NCI-H1436 treated with DMSO at 0.1 percent for 48 hours (cell line): ENCODE measurements at regions not wholly inside any gene's neighbourhood (a gene's known extent, or its start where the extent isn't known, plus 50 kb on each side); places are given as distances from the start of the nearest gene placed in this dataset.

Experiments used
- DNase-seq: peaks from one replicate; lab custom pipeline; 2025; lab: John Stamatoyannopoulos, UW

DNA sequence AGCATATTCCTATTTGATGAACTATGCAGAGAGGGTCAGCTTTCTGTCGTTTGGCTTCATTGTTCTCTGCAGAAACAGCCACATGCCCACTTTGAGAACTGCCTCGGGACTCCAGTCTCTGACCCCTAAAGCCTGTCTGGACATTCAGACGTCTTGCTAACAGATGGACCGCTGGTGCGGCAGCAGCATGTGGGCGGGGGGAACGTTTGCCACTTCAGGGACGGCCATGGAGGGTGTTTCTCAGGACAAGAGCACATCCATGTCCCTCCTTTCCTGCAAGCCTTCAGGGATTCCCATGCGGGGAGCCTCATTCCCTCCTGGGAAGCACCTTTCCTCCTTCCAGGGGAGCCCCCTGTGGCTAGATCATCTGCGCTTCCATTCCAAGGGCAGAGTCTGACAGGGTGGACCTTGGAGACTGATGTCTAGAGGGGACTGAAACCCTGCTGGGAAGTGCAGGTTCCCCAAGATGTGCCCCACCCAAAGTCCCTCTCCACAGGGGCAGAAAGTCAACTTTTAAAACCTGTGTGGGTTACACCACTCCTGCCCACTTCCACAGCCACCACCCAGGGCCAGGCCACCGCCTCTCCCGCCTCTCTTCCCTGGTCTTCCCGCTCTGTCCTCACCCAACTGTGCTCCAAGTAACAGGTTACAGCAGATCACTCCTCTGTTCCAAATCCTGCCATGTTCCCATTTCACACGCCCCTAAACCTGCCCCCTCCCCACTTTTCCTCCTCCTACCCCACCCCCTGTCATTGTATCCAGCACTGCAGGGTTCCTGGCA lies 94.8 kb upstream of the PMEPA1 start:
- no peak for DNase-seq

DNA sequence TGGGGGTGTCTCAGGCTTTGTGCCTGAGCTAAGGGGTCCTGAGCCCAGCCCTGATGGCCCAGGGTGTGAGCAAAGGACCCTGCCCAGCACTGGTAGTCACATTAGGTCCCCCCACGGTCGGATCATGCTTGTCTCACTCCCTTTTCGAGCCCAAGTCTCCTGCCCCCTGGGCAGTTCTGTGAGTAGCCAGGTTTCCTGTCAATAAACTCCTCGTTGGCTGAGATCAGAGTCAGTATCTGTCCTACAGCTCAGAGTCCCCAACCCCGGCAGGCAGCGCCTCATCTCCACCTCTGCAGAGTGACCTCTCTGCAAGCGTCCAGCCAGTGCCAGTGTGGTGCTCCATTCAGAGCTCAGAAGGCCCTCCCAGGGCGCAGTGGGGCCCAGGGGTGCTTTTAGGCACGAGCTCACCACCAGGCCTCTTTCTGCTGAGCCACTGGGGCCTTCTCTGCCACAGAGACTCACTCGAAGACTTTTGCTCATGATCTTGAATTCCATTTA lies 93.7 kb upstream of the PMEPA1 start:
- no peak for DNase-seq

DNA sequence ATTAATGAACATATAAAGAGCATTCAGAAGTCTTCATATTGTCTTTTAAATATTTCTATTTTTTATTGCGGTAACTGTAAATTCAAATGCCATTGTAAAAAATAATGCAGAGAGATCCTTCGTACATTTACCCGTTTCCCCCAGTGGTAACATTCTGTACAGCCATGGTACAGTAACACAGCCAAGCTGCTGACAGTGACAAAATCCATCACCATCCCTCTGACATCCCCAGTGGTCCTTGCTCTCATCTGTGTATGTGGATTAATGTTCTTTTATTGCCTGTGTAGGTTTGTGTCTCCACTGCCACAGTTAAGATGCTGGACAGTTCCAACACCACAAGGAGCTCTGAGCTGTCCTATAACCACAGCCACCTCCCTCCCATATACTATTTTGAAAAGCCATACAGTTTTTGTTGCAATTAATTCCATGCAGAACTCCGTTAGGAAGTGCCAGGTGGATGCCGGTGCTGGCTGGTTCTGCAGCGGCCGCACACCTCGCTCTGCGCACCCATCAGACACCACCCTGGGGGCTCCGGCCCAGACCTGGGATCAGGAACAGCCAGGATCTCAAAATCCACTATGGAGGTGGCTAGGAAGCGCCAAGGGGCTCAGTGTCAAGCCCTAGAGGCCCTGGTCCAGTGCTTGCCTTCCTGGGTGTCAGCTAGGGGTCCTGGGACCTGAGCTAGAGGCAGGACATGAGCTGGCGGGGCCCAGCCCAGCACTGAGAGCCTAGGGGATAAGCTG lies 93.1 kb upstream of the PMEPA1 start:
- no peak for DNase-seq

DNA sequence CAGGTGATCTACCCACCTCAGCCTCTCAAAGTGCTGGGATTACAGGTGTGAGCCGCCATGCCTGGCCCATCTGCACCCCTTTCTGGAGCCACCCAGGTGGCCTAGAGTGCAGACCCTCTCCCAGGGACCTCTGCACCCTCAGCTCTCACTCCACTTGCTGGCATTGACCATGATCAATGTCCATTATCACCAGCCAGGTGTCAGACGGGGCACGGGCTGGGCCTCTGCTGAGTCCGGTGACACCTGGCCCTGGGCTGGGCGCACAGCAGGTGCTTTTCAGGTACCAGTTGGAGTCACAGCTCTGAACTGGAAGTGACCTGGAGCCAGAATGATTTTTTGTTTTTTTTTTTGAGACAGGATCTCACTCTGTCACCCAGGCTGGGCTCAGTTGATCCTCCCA lies 91.8 kb upstream of the PMEPA1 start:
- no peak for DNase-seq

DNA sequence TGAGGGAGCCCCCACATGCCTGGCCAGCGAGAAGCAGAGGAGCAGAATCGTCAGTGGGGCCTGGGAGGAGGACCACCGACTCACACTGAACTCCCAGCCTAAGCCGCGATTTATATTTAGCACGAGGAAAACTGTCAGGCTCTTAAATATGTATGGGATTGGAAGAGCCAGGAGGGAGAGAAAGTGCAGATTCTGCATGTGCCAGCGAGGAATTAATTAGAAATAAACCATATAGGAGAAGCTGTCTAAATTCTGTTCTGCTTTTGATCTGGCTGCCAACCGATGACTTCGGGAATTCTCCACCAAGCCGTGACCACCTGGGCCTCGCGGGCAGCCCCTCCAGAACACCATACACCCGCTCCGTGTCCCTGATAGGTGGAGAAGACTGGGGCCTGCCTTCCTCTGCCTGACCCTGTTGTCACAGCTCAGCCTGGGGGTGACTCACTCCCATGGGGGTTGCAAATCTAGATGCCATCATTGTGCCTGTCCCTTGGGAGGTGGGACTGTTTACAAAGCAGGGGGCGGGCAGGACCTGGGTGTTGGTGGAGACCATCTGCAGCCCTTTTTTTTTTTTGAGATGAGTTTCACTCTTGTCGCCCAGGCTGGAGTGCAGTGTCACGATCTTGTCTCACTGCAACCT lies 91.1 kb upstream of the PMEPA1 start:
- no peak for DNase-seq

DNA sequence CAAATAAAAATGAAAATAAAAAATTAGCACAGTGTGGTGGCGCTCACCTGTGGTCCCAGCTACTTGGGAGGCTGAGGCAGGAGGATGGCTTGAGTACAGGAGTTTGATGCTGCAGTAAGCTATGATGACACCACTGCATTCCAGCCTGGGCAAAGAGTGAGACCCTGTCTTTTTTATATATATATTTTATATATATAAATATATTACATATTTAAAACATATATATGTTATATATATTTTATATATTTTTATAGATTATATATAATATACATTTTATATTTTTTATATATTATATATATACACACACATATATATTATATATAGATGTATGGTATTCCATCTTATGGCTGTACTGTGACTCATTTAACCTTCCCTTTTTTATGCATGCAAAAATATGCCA lies 87.6 kb upstream of the PMEPA1 start:
- no peak for DNase-seq

DNA sequence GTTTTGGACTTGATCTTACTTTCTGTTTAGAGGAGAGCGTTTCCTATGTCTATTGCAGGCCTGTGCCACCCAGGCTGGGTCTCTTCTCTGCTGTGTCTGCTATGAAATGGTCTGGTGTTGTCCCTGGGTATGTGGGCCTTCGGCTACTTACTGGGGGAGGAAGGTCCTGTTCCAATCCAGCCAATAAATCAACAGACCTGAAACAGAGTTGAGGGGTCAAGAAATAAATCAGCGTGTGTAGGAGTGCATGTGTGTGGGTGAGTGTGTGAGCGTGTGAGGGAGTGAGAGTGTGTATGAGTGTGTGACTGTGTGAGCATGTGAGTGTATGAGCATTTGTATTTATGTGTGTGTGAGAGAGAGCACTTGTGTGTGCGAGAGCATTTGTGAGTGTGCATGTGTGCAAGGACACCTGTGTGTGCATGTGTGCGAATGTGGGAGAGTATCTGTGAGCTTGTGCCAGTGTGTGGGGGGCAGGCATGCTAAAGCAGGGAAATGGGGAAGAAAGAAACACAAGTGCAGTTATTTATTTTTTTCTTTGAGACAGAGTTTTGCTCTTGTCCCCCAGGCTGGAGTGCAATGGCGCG lies 86.3 kb upstream of the PMEPA1 start:
- DNase-seq = no peak

DNA sequence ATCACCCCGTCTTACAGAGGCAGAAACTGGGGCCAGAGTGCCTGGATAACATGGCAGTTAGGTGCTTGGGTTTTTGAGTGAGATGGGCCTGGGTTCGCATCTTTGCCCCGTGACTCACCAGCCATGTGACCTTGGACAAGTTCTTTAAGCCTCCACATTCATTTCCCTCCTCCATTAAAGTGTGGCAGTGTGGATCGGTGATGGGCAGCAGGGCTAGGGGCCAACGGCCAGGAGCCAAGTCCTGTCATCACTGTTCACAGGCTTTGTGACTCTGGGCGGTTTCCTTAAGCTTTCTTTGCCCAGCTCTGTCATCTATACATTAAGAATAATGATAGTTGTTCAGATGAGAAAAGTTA lies 85.5 kb upstream of the PMEPA1 start:
- no peak for DNase-seq

DNA sequence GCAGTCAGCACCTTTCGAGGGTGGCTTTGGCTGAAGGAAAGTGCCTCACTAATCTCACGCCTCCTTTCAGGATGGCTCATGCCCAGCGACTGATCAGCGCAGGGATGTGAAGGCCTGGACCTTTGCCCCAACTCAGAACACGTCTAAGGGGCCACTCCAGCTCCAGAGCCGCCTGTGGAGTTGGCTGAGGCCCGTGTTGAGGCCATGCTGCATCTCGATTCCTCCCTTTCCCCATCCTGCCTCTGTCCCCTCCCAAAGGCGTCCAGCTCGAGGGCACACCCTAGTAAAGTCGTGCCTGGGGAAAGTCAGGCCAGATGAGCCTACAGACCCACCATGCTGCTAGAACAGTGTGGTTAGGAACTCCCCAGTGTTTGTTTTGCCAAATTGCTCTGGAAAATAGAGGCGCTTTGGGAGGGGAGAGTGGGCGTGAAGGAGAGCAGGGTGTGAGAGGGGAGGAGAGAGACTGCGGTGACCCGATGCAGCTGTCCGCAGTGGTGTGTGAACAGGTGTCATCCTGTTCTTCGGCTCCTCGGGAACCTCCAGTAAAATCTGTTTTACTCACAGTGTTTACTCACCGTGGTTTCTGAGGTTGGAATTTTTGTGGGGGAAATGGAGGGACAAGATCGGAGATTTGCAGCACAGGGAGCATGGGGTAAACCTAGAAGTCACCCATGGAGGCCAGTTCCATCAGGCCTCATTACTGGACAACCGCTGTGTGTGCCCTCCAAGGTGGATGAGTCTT lies 85.0 kb upstream of the PMEPA1 start:
- no peak for DNase-seq

DNA sequence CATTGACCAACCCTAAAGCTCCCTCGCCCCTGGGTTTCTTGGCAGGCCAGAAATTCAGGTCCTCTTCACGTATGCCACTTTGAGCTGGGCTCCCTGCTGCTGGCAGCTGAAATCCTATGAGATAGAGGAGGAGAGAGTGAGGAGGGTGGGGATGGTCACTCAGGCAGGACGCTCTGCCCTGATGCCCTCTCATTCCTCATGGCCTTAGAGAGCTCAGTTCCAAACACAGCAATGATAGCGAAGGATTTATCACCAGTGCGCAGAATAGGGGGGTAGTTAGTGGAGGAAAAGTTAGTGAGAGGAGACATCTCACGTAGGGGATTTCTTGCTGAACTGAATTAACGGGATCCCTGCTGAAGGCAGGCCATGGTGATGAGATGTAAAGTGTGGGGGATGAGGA lies 84.2 kb upstream of the PMEPA1 start:
- DNase-seq = no peak

DNA sequence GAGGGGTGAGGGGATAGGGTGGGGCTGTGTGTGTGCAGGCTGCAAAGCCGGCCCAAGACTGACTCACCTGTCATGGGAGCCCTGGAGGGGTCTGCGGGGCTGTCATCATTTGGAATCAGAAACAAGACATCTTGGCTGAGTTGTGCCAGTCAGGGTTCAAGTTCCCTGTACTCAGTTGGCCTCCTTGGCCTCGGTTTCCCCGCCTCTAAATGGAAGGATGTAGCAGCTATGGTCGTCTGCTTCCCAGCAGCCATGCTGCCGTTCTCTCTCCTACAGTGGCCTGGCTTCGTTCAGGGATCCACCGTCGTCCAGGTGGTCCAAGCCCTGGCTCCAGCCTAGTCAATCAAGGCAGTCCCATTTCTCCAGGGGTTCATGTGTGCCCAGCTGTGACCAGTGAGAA lies 83.6 kb upstream of the PMEPA1 start:
- DNase-seq = no peak

DNA sequence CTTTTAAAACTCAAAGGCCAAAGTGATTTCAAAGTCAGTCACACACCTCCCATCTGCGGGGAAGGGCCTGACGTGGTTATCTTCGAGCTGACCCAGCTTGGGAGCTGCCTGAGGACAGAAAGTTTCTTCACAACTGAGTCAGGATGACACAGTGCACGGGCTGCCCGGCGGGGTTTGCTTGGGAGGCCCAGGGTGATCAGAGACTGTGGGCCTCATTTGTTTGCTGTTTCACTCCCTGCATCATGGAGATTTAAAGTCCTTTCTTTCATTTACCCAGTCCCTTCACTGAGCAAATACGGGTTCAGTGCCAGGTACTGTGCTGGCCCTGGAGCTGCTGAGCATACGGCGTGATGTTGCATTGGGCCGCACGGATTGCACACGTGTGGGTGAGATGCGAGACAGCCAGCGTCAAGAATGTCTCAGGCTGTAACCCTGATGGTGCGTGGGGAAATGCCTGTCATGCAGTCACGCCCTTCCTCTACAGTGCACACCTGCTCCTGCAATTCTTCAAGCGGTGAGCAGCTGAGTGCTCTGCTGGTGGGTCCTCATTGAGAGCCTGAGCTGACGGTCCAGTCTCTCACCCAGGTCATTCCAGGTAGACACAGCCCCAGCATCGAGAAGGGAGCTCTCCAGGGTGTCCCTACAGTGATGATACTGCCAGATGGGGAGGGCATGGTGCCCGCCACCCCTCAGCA lies 82.7 kb upstream of the PMEPA1 start:
- no peak for DNase-seq

DNA sequence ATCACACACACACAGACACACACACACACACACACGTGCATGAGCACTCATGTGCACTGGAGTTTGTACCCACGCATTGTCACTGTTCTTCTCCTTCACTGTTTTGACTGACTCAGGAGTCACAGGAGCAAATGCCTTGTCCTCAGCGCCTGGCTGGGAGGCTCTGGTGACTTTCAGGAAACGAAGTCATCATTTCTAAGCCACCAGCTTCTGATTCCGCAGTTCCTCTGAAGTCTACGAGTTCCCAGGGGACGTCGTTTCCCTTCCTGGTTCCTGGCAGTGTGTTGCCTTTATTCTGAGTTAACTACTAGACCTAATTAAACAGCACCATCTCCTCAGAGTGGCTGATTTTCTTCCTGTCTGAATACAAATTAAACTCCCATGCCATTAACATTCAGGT lies 82.2 kb upstream of the PMEPA1 start:
- DNase-seq = no peak

DNA sequence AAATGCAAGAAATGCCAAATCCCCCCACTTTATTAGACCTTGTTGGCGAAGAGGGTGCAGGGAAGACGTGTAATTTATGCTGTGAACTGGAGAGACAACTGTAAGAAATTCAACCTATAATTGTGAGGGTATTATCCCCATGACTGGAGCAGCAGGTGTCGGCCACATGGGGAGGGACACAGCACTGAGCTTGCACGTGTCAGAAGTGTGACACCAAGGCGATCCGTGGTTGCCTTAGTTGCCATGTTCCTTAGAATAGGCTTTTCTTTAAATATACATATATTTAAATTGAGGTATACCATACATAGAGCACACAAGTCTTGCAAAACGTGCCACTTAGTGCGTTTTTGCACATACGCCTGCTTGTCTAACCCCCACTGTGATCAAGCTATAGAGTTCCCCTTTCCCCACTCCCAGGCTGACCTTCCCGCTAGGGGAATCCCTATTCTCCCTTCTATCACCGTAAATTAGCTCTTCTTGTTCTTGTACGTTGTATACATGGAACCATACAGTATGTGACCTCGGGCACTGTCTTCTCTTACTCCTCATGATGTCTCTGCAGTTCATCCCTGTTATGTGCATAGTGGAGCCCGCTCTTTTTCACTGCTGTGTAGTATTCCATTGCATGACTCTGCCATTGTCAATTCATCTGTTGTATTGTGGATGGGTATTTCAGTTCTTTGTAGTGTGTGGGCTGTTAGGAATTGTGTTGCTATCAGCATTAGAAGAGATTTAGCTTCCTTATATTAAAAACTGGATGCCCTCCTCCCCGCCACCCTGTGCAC lies 81.6 kb upstream of the PMEPA1 start:
- DNase-seq = no peak

DNA sequence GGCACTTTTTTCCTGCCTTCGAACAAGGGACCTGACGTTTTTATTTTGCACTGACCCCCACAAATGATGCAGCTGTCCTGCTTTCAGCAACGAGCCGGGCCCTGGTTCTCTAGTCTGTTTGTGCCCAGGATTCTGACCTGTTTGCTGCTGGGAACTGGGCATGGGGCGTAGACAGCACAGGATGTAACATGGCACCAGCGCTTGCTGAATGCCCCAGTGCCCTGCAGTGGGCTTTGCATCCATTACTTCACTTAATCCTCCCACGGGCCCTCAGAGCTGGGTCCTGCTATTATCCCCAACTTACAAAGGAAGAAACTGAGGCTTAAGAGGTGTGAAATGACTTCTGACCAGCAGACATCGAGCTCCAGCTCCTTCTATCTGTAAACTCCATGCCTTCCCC lies 80.4 kb upstream of the PMEPA1 start:
- no peak for DNase-seq

DNA sequence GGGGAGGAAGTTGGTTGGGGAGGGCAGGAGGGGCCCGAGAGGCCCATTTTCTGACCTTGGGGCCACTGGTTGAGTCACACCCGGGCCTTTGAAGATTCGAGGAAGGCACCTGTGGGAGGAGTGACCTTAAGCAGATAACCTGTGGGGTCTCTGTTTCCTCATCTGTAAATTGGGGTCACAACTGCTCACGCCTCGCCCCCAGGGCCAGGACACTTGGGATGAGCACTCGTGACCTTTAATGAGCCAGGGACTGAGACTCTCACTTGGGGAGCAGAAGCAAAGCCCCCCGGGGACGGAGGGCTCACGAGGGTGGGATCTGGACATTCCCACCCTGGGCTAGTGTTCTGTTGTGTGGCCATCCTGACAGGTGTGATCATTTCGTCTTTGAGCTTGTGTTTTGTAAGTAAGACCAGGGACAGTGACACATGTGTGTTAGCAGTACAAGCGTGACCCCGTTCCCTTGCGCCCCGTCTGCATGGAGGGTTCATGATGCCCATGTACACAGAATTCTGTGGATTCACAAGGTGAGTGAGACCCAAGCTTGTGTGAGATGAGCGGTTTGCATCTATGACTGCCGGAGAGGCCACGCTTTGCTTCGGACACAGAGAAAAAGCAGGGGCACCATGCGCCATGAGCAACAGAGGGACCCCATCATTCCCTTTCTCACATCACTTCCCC lies 79.3 kb upstream of the PMEPA1 start:
- no peak for DNase-seq

DNA sequence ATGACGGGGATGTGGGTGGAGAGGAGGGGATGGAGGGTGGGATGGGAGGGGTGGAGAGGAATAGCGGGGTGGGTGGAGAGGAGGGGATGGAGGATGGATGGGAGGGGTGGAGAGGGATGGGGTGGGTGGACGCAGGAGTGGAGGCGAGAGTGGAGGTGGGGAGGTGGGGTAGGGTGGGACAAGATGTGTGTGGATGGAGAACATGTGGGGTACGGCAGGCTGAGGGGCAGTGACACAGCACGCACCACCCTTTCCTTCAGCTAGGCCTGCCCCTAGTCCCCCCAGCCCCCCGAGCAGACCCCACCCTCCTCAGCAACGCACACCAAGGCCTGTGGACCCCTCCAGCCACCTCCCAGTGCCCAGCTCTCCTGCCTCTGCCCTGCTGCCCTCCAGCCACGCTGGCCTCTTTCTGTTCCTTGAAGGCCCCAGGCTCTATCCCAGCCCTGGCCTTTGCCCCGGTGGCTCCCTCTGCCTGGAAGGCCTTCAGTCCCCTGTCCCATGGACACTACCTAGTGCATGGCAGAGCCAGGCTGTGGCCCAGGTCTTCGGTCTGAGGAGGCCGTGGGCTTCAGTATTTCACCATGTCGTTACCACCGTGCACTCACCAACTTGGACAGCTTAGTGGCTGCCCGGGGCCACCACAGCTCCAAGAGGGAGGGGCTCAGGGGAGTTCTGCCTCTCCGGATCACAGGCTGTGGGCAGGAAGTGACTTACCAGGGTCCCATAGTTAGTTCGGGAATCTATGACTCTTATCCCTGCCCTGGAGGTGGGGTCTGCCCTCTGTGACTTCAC lies 78.4 kb upstream of the PMEPA1 start:
- no peak for DNase-seq

DNA sequence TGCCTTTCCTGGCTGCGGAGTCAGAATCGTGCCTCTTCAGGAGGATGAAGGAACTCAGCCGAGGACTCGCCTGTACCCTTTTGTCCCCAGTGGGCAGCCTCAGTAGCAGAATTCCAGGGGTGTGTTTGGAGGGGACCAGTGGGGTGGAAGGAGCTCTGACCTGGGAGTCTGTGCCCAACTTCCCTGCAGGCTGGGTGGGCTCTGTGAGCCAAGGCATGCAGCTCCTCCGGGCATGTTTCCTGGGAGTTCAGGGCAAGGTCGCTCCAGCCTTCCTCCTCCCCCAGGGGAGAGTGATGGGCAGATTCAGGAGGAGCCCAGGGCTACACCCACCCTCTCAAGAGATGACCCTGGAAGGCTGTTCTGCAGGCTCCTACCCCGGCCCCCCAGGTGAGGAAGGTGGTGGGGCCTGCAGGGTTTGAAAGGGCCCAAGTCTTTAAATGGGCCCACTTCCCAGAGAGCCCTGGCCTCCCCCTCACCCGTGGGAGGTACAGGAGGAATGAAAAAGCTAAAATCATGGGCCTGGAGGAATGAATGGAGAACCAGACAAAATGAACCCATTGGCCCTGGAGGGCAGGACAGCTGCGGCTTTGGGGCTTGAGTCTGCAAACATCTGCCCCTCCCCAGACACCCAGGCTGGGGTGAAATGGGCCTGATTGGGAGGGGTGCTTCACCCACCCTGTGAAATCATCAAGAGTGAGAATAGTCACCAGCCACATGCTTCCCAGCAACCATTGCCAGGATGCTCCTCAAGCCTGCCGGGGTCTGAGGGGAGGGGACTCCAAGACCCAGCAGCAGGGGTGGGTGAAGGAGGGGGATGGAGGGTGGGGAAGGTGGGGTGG lies 77.6 kb upstream of the PMEPA1 start:
- no peak for DNase-seq
